GM21515 (cell line): ENCODE measurements at regions not wholly inside any gene's neighbourhood (a gene's known extent, or its start where the extent isn't known, plus 50 kb on each side); places are given as distances from the start of the nearest gene placed in this dataset.

ENCODE experiments used
- ATAC-seq: cut with Tn5 transposase; IDR thresholded peaks from one replicate; pipeline ENCODE4 v1.9.1; 2021; ENCODE audit not compliant: unreplicated experiment

DNA sequence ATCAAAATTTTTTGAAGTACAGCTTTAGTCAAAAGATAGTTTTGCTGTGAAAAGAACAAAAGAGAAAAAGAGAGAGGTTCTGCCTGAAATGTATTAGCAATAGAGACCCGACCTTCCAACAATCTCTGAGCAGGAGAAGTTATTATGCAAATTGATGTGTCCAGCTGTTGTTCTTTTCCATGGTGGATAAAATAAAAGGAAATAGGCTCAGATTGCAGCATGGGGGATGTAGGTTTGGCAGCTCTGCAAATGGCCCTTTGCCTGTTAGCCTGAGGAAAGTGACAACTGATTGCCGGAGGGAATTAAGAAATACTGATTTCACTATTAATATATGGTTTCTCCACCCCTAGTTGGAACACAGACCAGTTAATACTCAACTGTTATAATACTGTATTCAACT is 1283.2 kb upstream of the NXPH2 start:
- no peak for ATAC-seq

DNA sequence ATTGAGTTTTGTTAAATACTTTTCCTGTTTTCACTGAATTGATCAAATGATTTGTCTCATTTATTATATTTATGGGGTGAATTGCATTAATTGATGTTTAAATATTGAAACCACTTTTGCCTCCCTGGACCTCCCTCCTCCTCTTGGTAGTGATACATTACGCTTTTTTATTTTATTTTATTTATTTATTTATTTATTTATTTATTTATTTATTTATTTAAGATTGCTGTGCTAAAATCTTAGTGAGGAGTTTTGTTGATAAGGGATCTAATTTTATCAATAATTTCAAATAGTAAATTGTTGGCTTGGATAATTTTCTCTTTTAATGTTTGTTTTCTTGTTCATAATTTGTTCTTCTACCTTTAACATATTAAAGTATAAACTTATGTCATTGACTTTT is 1281.0 kb upstream of the NXPH2 start:
- ATAC-seq: no peak

- ATAC-seq: no peak
Observed at GRCh38 chr2:140057928-140058327, 1277.7 kb upstream of the NXPH2 start.

- ATAC-seq: no peak
Observed at GRCh38 chr2:140041811-140042210, 1261.6 kb upstream of the NXPH2 start.

DNA sequence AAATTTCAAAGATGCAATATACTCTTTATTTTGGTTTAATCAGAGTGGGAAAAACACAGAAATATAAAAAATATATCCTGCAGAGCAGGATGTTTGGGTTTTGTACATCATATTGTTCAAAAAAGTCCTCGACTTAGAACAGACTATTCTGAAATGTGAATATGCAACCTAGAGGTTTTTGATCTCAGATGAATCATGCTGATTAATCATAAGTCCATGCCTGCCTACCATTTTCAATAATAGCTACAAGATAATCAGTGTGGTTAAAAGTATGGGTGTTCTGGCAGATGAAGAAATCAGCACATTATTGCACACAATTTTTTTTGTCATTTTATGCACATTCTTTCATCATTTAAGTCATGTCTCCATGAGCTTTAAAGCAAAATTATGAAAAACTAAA is 1261.0 kb upstream of the NXPH2 start:
- no peak for ATAC-seq

DNA sequence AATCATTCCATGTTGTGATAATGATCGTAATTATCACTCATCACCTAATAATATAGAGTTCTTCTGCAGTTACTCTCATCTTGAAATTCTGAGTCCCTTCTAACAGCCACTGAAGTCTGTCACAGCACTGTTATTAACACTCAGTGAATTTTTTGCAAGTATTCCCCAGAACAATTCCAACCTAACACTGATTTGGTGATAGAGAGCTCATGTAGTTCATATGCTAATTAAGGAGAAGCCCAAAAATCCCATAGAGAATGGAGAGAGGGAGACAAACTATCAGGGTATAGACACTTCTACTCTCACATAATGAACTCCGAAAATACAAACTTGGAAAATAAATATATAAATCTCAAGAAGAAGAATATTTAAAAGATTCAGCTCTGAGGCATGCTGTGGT is 1253.4 kb upstream of the NXPH2 start:
- ATAC-seq: no peak

- ATAC-seq: no peak
Observed at GRCh38 chr2:140027966-140028365, 1247.8 kb upstream of the NXPH2 start.

DNA sequence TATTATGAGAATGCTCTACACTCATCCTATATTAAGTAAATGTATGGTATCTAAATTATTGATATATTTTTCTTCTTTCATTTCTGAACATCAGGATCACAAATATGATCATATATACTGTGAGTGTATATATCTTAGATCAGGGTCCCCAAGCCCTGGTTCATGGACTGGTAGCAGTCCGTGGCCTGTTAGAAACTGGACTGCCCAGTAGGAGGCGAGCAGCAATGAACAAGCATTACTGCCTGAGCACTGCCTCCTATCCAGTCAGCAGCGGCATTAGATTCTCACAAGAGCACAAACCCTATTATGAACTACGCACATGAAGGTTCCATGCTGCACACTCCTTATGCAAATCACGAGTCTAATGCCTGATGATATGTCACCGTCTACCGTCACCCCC is 1247.1 kb upstream of the NXPH2 start:
- no peak for ATAC-seq

- no peak for ATAC-seq
Observed at GRCh38 chr2:140023291-140023690, 1243.1 kb upstream of the NXPH2 start.

GRCh38 chr2:140018541-140018940 is 1238.4 kb upstream of the NXPH2 start:
- no peak for ATAC-seq

- no peak for ATAC-seq
Observed at GRCh38 chr2:140014204-140014546, 1234.0 kb upstream of the NXPH2 start.

DNA sequence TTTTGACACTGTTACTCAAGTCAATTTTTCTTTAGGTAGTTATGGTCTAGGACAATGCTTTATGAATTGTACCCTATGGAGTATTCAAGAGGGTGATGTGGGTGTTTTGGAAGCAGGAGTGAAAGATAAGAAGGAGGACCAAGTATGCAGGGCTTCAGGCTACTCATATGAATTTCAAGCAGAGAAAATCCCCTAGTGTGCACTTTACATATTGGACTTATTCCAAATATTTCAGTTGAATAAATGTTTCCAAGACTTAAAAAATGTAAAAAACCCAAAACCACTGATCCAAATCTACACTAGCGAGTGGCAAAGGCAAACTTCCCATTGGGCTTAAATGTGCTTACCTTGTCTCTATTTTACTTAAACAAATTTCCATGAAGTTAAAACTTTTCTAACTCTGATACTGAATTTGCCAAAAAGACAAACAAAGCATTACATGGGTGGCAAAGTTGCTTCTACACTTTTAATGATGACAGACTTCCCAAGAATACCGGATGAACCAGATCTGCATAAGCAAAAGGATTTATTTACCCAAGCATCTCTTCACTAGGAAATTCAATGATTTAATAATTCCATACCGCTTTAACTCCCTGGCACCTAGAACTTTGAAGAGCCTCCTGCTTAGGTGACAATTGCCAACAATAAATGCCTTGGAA is 1233.5 kb upstream of the NXPH2 start:
- ATAC-seq: no peak

GRCh38 chr2:140011287-140011686 is 1231.1 kb upstream of the NXPH2 start:
- ATAC-seq: no peak

DNA sequence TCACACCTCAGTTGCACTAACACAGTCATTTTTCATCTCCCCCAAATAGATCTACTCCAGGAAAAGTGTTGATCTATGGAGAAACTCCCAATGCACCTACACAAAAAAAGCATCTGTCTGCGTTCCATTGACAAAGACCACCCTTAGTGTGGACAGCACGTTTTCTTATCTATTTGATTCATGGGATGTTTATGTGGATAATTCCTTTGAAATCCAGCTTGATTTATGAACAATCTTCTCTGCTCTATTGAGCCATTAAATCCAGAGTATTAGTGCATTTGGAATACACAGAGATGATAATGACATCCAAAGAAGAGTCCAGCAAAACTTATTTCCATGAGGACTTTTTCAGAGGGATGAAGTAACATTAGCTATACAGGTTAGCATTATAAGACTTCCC is 1221.9 kb upstream of the NXPH2 start:
- ATAC-seq: no peak

DNA sequence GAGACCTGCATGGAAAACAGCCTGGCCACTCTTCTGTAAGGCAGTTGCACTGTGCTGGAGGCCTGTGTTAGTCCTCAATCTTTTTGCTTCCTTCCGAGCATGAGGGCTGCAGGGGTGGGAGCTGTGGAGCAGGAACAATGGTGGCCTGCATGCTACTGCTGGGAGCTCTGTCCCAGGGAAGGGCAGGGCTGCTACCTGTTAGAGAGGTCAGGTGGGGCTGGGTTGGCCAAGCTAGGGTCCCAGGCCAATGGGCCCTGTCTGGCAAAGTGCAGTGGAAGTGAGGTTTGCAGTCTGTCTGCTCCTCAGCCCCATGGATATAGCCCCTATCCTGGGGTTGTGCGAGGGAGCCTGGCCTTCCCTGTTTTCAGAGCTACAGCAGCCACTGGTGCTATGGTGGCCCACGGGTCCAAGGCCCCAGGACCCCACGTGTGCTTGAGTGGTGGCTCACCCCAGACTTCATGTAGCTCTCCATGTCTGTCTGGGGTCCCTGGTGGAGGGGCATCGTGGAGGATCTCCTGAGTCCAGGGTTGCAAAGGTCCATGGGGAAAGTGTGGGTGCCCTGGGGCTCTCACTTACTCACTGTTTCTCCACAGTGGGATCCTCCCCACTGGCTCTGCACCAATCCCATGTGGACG is 1212.6 kb upstream of the NXPH2 start:
- no peak for ATAC-seq

DNA sequence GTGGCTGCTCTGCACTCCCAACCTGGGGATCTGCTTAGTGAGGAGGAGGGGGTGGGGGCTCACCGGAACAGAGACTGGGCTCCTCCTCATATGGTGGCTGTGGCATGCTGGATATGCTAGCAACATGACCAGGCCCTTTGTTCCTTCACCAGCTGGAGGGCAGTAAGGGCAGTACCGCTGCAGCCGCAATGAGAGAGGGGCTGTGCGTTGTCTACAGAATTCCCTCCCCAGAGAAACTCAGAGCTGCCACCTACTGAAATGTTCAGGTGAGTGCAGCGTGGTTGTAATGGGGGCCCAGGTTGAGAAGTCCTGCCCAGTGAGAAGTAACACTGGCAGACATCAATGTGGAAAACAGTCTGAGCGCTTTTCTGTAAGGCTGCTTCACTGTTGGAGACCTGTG is 1211.9 kb upstream of the NXPH2 start:
- ATAC-seq: no peak

GRCh38 chr2:139990646-139991335 is 1210.6 kb upstream of the NXPH2 start:
- ATAC-seq: no peak

- ATAC-seq: no peak
Observed at GRCh38 chr2:139969323-139969722, 1189.1 kb upstream of the NXPH2 start.

GRCh38 chr2:139968588-139968987 is 1188.4 kb upstream of the NXPH2 start:
- ATAC-seq: no peak

- no peak for ATAC-seq
Observed at GRCh38 chr2:139967665-139968064, 1187.5 kb upstream of the NXPH2 start.

GRCh38 chr2:139964721-139965440 is 1184.7 kb upstream of the NXPH2 start:
- no peak for ATAC-seq

- no peak for ATAC-seq
Observed at GRCh38 chr2:139963863-139964355, 1183.7 kb upstream of the NXPH2 start.
